ENCODE measurements at regions not wholly inside any gene's neighbourhood (a gene's known extent, or its start where the extent isn't known, plus 50 kb on each side); places are given as distances from the start of the nearest gene placed in this dataset.

DNA sequence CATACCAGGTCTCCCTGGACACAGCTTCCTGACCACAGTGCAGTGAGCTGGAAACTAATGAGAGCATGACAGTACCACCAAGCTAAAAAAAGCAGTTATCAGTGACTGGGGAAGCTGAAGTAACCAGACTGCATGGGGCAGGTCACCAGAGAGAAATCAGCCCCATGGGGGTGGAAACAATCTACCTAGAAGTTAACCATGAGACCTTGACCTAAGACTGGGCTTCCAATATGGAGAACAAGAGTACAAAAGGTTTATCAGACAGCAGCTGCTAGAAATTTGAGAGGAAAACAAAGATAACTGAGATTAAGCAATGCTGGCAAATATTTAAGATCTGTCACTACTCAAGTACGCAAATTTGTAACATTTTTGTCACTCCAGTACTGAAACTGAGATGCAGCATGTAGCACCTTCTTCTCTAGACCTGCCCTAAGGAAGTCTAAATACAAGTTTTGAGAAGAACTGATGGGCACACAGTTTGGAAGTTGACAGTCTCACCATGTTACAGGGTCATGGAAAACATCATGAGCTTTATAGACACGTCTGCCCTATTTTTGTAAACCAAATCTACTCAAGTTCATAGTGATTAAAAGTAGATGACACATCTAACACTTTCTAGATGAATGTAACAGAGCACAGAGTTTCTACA, 2641.8 kb upstream of the PCDH20 start:
- no peak for FAIRE-seq
- WGBS (ENCODE audit: insufficient coverage, insufficient replicate concordance, low lambda C conversion rate, missing lambda C conversion rate), result 0% methylated on average over 2 of the region's 2 CpGs
- Histone ChIP-seq H3K27ac (ENCODE audit: control insufficient read depth, insufficient read depth) (no peak overlapping the region), H3K4me2 (ENCODE audit: control insufficient read depth, insufficient read depth) (no peak overlapping the region), H4K20me1 (ENCODE audit: control insufficient read depth, insufficient read depth) (no peaks in the 10 kb centered on the region), H2AFZ (ENCODE audit: control insufficient read depth, low read depth, low read length) (no peak overlapping the region), H3K4me1 (ENCODE audit: control insufficient read depth, insufficient read depth, low read length) (no peaks in the 10 kb centered on the region), H3K36me3 (ENCODE audit: control insufficient read depth in 2 of 2, insufficient read depth in 2 of 2, low read length in 1 of 2) (no peaks in the 10 kb centered on the region), H3K27me3 (replicated peaks in 1 of 2; ENCODE audit: control insufficient read depth in 2 of 2, insufficient read depth in 2 of 2, low read length in 1 of 2) (no peaks in the 10 kb centered on the region), H3K4me3 (no peak overlapping the region), H3K9ac (ENCODE audit: control insufficient read depth, insufficient read depth, low read length) (no peak overlapping the region), H3K9me3 (replicated peaks; ENCODE audit: control insufficient read depth, insufficient read depth, low read length) (no peaks in the 10 kb centered on the region), H3K79me2 (ENCODE audit: control insufficient read depth, insufficient read depth, low read length) (no peaks in the 10 kb centered on the region)
- peak; percentile 74 for ATAC-seq
- no peak for DNase-seq (ENCODE audit: low read depth, low spot score)
- RAD21 ChIA-PET (ENCODE audit: unreplicated experiment), result interaction anchor here (1.1 to 1.5 kb wide), 2 partner anchors 12 to 13 kb away, joined by 3 read pairs; no protein-coding TSS in a partner anchor
- intact Hi-C loops (cut with micrococcal nuclease; ENCODE audit: unreplicated experiment), result no loop called here
- CTCF ChIA-PET, result interaction anchor here (1.1 to 1.8 kb wide), 3 partner anchors 14 to 33 kb away, joined by 3 read pairs; no protein-coding TSS in a partner anchor
- in situ Hi-C loops (cut with MboI), result no loop called here
- POLR2A ChIA-PET, result no interaction called here
- TF ChIP-seq MEF2B (IDR thresholded peaks at IDR 0.05; ENCODE audit: partially characterized antibody, poor library complexity, severe bottlenecking) (peak; percentile 39), EP300 (IDR thresholded peaks at IDR 0.05; ENCODE audit: borderline replicate concordance in 1 of 2, control insufficient read depth in 1 of 2, low read depth in 2 of 2, low read length in 2 of 2) (0 out of 4 replicates have a peak, but pooled peaks of 1 of the 2 experiments have one; percentile 8), NRF1 (conservative IDR thresholded peaks at IDR 0.05; ENCODE audit: low read depth, low read length) (no peak), IKZF1 (conservative IDR thresholded peaks at IDR 0.05) (0 out of 2 replicates have a peak, but pooled peaks have one; percentile 9)
- TF ChIP-seq, protein P1, sequence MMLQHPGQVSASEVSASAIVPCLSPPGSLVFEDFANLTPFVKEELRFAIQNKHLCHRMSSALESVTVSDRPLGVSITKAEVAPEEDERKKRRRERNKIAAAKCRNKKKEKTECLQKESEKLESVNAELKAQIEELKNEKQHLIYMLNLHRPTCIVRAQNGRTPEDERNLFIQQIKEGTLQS (IDR thresholded peaks at IDR 0.05; ENCODE audit: borderline replicate concordance, extremely low read depth, low read depth, low read length), result no peak
- SMC1A ChIA-PET (ENCODE audit: uncharacterized antibody, unreplicated experiment), result interaction anchor here (1.0 to 2.7 kb wide), 3 partner anchors 9 to 13 kb away, joined by 3 to 11 read pairs (median 4); no protein-coding TSS in a partner anchor
- no TSS peak for BruUV-seq (replicated peaks)

DNA sequence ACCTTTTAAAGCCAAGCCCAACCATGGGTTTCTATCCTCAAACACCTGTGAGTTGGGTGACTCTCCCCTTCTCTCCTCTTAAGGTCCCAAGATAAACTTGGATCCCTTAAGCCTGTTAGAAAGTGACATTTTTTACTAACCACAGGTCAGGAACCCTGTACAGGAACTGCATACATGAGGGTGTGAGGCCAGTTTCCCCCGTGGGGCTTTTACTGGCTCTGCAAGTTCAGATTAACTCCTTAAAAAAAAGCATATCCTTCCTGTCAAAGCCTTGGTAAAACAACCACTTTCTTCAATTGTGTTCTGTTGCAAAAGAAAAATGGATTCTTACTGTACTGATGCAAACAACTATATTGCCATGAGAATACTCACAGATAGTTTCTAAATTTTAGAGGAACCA, 2638.7 kb upstream of the PCDH20 start:
- no peak overlapping the region for H3K4me2 ChIP-seq (ENCODE audit: control insufficient read depth, insufficient read depth)
- TF ChIP-seq POLR2AphosphoS5 (IDR thresholded peaks at IDR 0.05; ENCODE audit: low read length) (no peak), NR2F1 (conservative IDR thresholded peaks at IDR 0.05) (0 out of 2 replicates have a peak, but pooled peaks have one; percentile 24)
- intact Hi-C loops (cut with micrococcal nuclease; ENCODE audit: unreplicated experiment), result no loop called here
- no TSS peak for BruUV-seq (replicated peaks)
- CTCF ChIA-PET, result no interaction called here
- WGBS (ENCODE audit: insufficient coverage, insufficient replicate concordance, low lambda C conversion rate, missing lambda C conversion rate), result 0% methylated on average over 1 of the region's 1 CpG
- no peaks in the 10 kb centered on the region for H3K27me3 ChIP-seq (replicated peaks in 1 of 2; ENCODE audit: control insufficient read depth in 2 of 2, insufficient read depth in 2 of 2, low read length in 1 of 2)
- no peaks in the 10 kb centered on the region for H3K4me1 ChIP-seq (ENCODE audit: control insufficient read depth, insufficient read depth, low read length)
- in situ Hi-C loops (cut with MboI), result no loop called here
- H3K4me3 ChIP-seq, result no peak overlapping the region
- peak; percentile 23 for ATAC-seq
- no peaks in the 10 kb centered on the region for H3K36me3 ChIP-seq (ENCODE audit: control insufficient read depth in 2 of 2, insufficient read depth in 2 of 2, low read length in 1 of 2)
- no peak overlapping the region for H3K27ac ChIP-seq (ENCODE audit: control insufficient read depth, insufficient read depth)
- POLR2A ChIA-PET, result no interaction called here
- RAD21 ChIA-PET (ENCODE audit: unreplicated experiment), result no interaction called here
- no peak overlapping the region for H2AFZ ChIP-seq (ENCODE audit: control insufficient read depth, low read depth, low read length)
- H3K9ac ChIP-seq (ENCODE audit: control insufficient read depth, insufficient read depth, low read length), result no peak overlapping the region
- SMC1A ChIA-PET (ENCODE audit: uncharacterized antibody, unreplicated experiment), result no interaction called here
- no peaks in the 10 kb centered on the region for H3K79me2 ChIP-seq (ENCODE audit: control insufficient read depth, insufficient read depth, low read length)
- no peak for DNase-seq (ENCODE audit: low read depth, low spot score)
- no peaks in the 10 kb centered on the region for H3K9me3 ChIP-seq (replicated peaks; ENCODE audit: control insufficient read depth, insufficient read depth, low read length)
- no peak for FAIRE-seq
- no peaks in the 10 kb centered on the region for H4K20me1 ChIP-seq (ENCODE audit: control insufficient read depth, insufficient read depth)
